GM21515 (cell line): ENCODE measurements at regions not wholly inside any gene's neighbourhood (a gene's known extent, or its start where the extent isn't known, plus 50 kb on each side); places are given as distances from the start of the nearest gene placed in this dataset.
"Not testable (repeated sequence)": the region's sequence is repeated elsewhere in the genome, so short reads cannot be mapped to it uniquely, and the experiment has no call there.

ENCODE experiments used
- ATAC-seq: cut with Tn5 transposase; IDR thresholded peaks from one replicate; pipeline ENCODE4 v1.9.1; 2021; ENCODE audit not compliant: unreplicated experiment

GRCh38 chr1:120240181-120240580, 63.9 kb upstream of the SEC22B start:
- not testable (repeated sequence) for ATAC-seq

GRCh38 chr1:120239351-120239750, 63.0 kb upstream of the SEC22B start:
- ATAC-seq, result not testable (repeated sequence)

DNA sequence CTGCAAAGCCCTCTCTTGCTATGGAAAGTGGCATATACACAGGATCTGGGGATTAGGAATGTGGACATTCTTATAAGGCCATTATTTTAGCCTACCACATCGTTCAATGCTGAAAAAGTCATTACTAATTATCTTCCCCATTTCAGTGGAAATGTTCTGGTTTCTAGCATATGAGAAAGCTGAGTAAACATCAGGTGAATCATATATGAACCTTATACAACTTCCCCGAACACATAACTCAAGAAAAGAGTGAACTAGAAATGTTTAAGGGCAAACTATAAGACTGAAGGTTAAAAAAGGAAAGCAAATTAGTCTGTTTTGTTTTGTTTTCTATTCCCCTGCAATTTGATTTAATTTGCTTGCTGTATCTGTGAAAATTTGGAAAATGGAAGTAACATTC, 62.5 kb upstream of the SEC22B start:
- ATAC-seq, result not testable (repeated sequence)

DNA sequence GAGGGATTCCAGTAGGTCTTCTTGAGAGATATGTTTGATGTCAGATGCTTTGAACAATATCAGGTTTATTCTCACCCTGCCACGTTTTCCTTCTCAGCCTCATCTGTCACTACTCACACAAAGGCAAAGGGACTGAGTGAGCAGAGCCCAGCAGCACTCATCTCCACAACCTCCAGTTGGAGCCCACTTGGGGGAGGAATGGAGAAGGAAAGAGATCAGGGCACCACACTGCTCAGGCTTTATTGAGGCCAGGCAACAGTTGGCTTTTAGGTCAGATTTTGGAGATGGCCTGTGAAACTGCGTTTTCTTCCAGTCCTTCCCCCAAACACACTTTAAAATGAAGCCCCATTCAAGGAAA, 57.3 kb upstream of the SEC22B start:
- not testable (repeated sequence) for ATAC-seq

GRCh38 chr1:120232834-120233660, 56.7 kb upstream of the SEC22B start:
- ATAC-seq, result not testable (repeated sequence)

GRCh38 chr1:120229835-120230234, 53.5 kb upstream of the SEC22B start:
- ATAC-seq, result not testable (repeated sequence)
